ENCODE measurements at regions not wholly inside any gene's neighbourhood (a gene's known extent, or its start where the extent isn't known, plus 50 kb on each side); places are given as distances from the start of the nearest gene placed in this dataset.

DNA sequence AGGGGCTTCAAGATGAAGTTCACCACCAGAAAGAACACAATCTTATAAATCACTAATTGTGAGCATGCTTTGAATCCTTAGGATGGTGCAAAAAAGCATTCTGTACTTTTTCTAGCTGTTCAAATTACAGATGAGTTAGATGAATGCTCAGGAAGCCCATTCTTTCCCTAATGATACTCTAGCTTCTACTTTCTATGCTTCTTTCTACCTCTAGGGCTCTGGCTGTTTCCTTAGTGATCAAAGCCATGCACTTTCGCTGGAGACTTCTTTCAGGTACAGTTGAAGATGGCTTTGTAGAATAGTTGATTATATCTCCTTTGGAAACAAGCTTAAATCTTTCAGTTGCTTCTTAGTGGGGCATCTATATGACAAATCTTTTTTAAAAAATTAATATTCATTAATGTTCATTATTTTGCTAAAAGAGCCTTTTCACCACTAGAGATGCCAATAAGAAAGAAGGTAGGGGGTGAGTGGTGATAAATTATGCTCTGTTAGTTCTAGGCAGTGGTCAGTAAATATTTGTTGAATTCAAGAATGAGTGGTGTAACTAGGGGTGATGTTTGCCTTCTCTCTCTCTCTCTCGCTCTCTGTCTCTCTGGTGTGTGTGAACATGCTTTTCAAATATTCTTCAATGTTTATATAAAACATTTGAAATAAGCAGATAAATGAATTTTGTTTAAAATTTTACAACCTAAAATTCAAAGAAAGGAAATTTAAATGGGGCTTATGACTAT is 169.4 kb downstream of the GLUD2 start:
- TF ChIP-seq, protein P1, sequence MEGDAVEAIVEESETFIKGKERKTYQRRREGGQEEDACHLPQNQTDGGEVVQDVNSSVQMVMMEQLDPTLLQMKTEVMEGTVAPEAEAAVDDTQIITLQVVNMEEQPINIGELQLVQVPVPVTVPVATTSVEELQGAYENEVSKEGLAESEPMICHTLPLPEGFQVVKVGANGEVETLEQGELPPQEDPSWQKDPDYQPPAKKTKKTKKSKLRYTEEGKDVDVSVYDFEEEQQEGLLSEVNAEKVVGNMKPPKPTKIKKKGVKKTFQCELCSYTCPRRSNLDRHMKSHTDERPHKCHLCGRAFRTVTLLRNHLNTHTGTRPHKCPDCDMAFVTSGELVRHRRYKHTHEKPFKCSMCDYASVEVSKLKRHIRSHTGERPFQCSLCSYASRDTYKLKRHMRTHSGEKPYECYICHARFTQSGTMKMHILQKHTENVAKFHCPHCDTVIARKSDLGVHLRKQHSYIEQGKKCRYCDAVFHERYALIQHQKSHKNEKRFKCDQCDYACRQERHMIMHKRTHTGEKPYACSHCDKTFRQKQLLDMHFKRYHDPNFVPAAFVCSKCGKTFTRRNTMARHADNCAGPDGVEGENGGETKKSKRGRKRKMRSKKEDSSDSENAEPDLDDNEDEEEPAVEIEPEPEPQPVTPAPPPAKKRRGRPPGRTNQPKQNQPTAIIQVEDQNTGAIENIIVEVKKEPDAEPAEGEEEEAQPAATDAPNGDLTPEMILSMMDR (IDR thresholded peaks at IDR 0.05) = no peak
- no peak for TF ChIP-seq POLR2A (IDR thresholded peaks at IDR 0.05)

Data from testis (tissue), 2 donors.